H1 (cell line): ENCODE measurements at regions not wholly inside any gene's neighbourhood (a gene's known extent, or its start where the extent isn't known, plus 50 kb on each side); places are given as distances from the start of the nearest gene placed in this dataset.

Experiments
- CTCF ChIP-seq, 3 experiments: IDR thresholded peaks; 1 replicate in 2 of 3; 2 replicates in 1 of 3; pipeline versions ENCODE4 v1.5.1 to v1.6.1; 2011; ENCODE audit warnings: low read length in 3 of 3, mild to moderate bottlenecking in 3 of 3, inconsistent platforms in 2 of 3, low read depth in 1 of 3, moderate library complexity in 1 of 3; ENCODE audit not compliant: insufficient read depth in 1 of 3; ENCODE audit errors: control extremely low read depth in 1 of 3
- EGR1 ChIP-seq: IDR thresholded peaks from 2 replicates; pipeline ENCODE4 v1.6.1; 2011; ENCODE audit warnings: low read depth, low read length, borderline replicate concordance
- EZH2 ChIP-seq: fragments of 200-600 bp; sonication (generic); IDR thresholded peaks from 2 replicates; pipeline ENCODE4 v1.7.1; 2012; ENCODE audit warnings: low read depth, mild to moderate bottlenecking, moderate library complexity, low read length, inconsistent platforms; ENCODE audit not compliant: severe bottlenecking
- GABPA ChIP-seq: IDR thresholded peaks from 2 replicates; pipeline ENCODE4 v1.6.1; 2011; ENCODE audit warnings: mild to moderate bottlenecking, low read length, moderate library complexity, borderline replicate concordance; ENCODE audit not compliant: insufficient read depth
- KDM1A ChIP-seq: fragments of 200-600, 300-600 bp; sonication (generic); IDR thresholded peaks from 2 replicates; pipeline ENCODE4 v1.7.1; 2016; ENCODE audit warnings: mild to moderate bottlenecking, low read length, borderline replicate concordance
- POLR2A ChIP-seq, 2 experiments: IDR thresholded peaks; 1 replicate in 1 of 2; 2 replicates in 1 of 2; pipeline ENCODE4 v1.6.1; 2011; ENCODE audit warnings: low read depth in 2 of 2, low read length in 2 of 2, mild to moderate bottlenecking in 2 of 2; ENCODE audit errors: control extremely low read depth in 1 of 2
- POLR2AphosphoS5 ChIP-seq: IDR thresholded peaks from 2 replicates; pipeline ENCODE4 v1.6.1; 2011; ENCODE audit warnings: low read depth, low read length
- RAD21 ChIP-seq, 2 experiments: IDR thresholded peaks in 1 of 2; conservative IDR thresholded peaks in 1 of 2; 2 replicates each; pipeline ENCODE4 v1.6.1; 2011; ENCODE audit warnings: low read depth in 2 of 2, low read length in 2 of 2, improper control_type of control experiment in 1 of 2, inconsistent platforms in 1 of 2, mild to moderate bottlenecking in 1 of 2, moderate library complexity in 1 of 2
- RFX5 ChIP-seq: IDR thresholded peaks from 2 replicates; pipeline ENCODE4 v1.6.1; 2011; ENCODE audit warnings: low read depth, low read length, improper control_type of control experiment, borderline replicate concordance
- SP1 ChIP-seq: IDR thresholded peaks from 2 replicates; pipeline ENCODE4 v1.6.1; 2011; ENCODE audit warnings: low read depth, low read length
- SRF ChIP-seq: IDR thresholded peaks from 2 replicates; pipeline ENCODE4 v1.6.1; 2011; ENCODE audit warnings: mild to moderate bottlenecking, low read depth, low read length, moderate library complexity
- TCF12 ChIP-seq: IDR thresholded peaks from 2 replicates; pipeline ENCODE4 v1.6.1; 2011; ENCODE audit warnings: low read depth, mild to moderate bottlenecking, low read length

- TF ChIP-seq RAD21 (IDR thresholded peaks at IDR 0.05 in 1 of 2, conservative IDR thresholded peaks at IDR 0.05 in 1 of 2; ENCODE audit: low read depth in 2 of 2, low read length in 2 of 2) (no peak), CTCF (IDR thresholded peaks at IDR 0.05; ENCODE audit: control extremely low read depth in 1 of 3, insufficient read depth in 1 of 3, low read depth in 1 of 3, low read length in 3 of 3) (no peak), POLR2A (IDR thresholded peaks at IDR 0.05; ENCODE audit: control extremely low read depth in 1 of 2, low read depth in 2 of 2, low read length in 2 of 2) (no peak), TCF12 (no peak), GABPA (no peak), EGR1 (no peak), EZH2 (no peak), POLR2AphosphoS5 (no peak), KDM1A (no peak), SP1 (no peak), RFX5 (no peak), SRF (no peak)
Measured at GRCh38 chr18:43665105-43665788, 388.0 kb upstream of the SYT4 start.
